ENCODE measurements at regions not wholly inside any gene's neighbourhood (a gene's known extent, or its start where the extent isn't known, plus 50 kb on each side); places are given as distances from the start of the nearest gene placed in this dataset.

DNA sequence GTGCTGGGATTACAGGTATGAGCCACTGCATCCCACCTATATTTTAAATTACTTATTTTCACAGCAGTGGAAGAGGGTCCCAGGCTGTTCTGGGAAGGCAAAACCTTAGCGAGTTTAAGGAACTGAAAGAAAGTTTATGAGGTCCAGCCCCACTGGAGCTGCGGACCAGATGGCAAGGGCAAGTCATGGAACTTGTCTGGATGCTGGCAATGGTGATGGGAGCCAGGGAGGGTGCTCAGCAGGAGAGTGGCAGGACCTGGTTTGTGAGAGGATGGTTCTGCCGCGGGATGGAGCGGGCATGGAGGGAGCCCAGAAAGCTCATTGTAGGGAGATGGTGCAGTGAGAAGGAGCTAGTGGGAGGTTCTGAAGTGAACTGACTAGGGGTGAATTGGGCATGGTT, 50.6 kb upstream of the SLC45A1 start:
- no peak for DNase-seq (ENCODE audit: low read depth)

DNA sequence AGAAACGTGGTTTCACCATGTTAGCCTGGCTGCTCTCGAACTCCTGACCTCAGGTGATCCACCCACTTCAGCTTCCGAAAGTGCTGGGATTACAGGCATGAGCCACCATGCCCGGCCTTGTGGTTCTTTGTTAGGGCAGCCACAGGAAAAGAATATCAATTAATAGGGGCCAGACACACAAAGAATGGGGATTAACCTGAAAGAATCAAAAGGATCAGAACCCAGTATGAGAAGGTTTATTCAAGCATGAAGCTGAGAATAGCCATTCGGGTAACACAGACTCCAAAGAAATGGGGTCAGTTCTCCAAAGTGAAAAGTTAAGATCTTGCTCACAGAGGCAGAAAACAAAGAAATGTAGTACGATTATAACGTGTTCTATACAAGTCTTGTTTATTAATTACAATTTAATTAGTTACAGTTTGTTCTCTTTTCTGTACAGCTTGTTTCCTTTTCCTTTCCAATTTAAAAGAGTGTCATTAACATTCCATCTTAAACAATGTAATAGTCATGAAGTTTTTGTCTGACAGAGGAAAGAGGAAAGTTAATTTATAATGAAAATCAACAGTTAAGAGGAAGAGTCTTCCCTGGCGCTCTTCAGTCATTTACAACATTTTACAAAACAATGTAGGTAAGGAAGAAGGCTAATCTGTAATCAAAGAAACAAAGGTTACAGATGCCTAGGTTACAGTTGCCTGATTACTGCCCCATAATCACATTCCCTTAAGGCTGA, 51.3 kb upstream of the SLC45A1 start:
- DNase-seq (ENCODE audit: low read depth): no peak

DNA sequence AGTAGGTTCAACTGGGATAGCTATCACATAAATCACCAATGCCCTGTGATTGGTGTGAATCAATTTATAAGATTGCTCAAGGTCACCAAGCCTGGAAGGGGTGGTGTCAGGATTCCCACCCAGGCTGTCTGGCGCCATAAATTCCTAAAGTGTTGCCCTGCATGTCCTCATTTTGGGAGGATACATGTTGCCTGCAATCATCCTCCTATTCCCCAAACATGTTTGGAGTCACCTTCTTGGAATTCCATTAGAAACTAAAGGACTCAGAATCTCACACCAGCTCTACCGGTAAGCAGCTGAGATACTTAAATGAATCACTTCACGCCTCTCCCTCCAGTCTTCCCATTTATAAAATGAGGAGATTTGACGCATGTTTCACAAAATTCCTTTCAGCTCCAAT, 54.1 kb upstream of the SLC45A1 start:
- no peak for DNase-seq (ENCODE audit: low read depth)

DNA sequence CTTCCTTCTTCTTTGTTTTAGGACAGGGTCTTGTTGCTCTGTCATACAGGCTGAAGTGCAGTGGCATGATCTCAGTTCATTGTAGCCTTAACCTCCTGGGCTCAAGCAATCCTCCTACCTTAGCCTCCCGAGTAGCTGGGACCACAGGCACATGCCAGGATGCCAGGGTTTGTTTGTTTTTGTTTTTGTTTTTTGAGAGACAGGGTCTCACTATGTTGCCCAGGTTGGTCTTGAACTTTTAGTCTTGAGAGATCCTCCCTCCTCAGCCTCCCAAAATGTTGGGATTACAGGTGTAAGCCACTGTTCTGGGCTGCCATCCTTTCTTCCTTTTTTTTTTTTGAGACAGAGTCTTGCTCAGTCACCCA, 56.5 kb upstream of the SLC45A1 start:
- no peak for DNase-seq (ENCODE audit: low read depth)

DNA sequence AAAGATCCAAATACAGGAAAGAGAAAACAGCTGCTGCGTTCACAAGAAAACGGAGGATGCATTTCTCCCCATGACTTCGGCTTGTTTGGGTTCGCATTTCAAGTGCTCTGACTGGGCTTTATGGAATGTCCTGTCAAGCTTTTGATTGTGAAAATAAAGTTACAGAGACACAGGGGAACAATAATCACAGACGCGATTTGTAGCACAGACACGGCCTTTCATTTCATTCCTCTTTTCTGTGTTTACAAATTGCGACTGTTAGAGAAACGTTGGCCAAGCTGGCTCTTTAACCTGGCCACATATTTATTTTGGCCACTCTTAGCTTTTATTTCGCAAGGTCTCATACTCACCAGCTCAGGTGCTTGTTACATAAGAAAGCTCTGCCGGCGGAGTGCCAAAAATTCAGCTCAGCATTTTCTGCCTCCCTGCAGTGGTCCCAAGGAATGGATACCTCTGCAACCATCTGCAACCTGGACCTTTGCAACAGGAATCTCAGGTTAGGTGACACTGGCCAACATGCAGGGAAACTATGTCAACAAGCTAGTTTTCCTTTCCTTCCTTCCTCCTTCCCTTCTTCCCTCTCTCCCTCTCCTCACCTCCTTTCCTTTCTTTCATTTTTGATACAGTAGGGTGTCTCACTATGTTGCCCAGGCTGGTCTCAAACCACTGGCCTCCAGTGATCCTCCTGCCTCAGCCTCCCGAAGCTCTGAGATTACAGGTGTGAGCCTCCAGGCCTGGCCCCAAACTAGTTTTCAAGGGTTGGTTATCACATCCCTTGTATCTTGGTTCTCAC, 58.2 kb upstream of the SLC45A1 start:
- DNase-seq (ENCODE audit: low read depth): peak; percentile 81

DNA sequence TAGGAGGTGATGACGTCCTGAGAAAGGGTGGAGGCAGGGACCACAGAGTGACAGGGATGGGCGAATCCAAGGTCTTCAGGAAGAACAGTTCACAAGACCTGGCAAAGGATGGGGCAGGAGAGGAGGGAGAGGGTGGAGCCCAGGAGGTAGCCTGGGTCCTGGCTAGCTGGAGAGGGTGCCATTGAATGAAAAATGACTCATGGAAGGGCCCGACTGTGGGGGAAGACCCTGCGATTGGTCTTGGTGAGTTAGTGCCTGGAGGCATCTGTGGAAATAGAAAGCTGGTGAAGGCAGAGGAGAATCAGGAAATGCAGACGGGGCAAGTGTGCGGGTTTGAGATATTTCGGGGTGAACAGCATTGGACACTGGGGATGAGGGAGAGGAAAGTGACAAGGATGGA, 60.3 kb upstream of the SLC45A1 start:
- no peak for DNase-seq (ENCODE audit: low read depth)

DNA sequence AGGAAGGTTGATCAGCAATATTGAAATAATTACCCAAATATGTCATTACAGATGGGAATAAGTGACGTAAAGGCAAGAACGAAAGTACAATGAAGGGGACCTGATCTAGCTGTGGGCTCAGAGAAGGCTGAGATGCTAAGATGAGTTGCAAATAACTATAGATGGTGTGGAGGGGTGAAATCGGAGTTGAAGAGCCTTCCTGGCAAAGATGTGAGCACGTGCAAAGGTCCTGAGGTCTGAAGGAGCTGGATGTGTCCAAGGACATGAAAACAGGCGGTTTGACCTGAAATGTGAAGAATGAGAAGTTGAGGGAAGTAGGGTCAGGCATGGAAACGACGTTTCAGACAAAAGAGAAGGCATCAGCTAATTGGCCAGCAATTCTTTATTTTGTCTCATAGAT, 61.6 kb upstream of the SLC45A1 start:
- no peak for DNase-seq (ENCODE audit: low read depth)

DNA sequence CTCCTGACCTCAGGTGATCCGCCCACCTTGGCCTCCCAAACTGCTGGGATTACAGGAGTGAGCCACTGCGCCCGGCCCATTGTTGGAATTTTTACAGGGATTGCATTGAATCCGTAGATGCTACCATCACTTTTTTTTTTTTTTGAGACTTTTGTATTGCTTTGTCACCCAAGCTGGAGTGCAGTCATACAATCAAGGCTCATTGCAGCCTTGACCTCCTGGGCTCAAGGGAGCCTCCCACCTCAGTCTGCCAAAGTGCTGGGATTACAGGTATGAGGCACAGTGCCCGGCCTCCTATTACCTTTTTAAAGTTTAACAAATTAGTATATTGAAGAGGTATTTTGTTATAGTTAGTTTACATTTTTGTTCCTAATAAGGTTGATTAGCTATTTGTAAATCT, 62.2 kb upstream of the SLC45A1 start:
- DNase-seq (ENCODE audit: low read depth): no peak

DNA sequence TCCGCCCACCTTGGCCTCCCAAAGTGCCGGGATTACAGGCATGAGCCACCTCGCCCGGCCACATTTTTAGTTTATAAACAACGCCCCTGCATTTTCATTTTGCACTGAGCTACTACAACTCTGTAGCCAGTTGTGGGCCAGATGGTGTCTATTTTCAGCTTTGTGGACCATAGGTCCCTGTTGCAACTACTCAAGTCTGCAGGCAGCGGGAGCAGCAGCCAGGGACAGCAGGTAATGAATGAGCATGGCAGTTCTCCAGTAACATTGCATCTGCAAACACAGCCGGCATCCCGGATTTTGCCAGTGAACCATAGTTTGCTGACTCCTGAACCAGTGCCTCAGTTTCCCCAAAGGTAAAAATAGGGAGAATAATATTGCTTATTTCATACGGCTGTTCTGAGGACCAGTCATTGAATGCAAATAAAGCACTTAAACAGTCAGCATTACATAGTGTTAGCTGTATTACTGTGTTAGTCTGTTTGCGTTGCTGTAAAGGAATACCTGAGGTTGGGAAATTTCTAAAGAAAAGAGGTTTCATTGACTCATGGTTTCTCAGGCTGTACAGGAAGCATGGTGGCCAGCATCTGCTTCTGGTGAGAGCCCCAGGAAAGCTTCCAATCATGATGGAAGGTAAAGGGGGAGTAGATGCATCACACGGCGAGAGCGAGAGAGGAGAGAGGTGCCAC, 65.5 kb upstream of the SLC45A1 start:
- DNase-seq (ENCODE audit: low read depth): no peak

DNA sequence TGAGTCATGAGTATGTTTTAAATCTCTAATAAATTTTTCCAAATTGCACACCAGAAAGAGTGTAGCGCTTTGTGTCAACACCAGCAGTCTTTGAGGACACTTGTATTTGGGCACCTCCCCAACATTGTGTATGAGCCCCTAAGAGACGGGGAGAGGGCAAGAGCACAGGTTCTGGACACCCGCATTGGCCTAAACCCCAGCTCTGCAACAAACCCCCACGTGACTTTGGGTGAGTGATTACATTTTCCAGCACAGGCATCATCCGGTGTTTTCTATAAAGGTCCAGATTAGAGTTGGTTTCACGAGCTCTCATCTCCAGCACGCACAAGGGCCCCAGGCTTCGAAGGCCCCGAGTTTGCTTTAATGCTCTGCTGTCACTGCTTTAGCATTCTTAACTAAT, 66.3 kb upstream of the SLC45A1 start:
- DNase-seq (ENCODE audit: low read depth): no peak

DNA sequence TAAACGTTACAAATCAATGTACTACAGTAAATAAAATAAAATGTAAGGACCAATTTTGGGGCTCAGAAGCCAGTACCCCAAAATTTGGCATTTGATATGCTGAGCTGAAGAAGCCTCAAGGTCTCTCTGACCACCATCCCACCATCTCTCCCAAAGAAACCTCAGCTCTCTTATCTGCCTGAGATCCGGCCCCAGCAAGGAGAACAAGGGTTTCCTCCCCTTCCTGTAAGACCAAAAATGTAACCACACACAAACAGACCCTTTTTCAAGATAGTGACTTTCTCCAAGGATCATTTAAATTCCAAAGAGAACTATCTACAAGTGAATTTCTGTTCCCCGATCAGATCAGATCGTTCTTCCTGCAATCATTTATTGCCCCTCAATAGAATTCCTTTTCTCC, 68.1 kb upstream of the SLC45A1 start:
- DNase-seq (ENCODE audit: low read depth): no peak

DNA sequence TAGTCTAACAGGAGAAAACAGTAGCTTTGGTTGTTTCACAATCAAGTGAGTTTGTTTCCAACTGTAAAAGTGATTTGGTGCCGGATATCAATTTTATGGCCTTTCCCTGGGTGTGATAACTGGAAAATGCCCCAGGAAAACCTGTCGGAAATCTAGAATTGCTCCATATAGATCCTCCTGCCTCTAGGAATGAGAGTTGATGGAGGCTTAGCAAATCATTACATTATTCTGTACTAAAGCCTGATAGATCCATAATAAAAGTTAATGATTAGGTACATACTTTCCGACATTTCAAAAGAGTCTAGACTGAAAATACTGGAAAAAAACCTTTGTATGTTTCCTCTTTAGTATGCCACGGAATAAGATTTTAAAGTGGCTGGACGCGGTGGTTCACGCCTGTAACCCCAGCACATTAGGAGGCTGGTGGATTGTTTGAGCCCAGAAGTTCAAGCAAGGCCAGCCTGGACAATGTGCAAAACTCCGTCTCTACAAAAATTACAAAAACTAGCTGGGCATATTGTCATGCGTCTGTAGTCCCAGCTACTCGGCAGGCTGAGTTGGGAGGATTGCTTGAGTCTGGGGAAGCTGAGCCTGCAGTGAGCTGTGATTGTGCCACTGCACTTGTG, 70.0 kb upstream of the SLC45A1 start:
- DNase-seq (ENCODE audit: low read depth): no peak

DNA sequence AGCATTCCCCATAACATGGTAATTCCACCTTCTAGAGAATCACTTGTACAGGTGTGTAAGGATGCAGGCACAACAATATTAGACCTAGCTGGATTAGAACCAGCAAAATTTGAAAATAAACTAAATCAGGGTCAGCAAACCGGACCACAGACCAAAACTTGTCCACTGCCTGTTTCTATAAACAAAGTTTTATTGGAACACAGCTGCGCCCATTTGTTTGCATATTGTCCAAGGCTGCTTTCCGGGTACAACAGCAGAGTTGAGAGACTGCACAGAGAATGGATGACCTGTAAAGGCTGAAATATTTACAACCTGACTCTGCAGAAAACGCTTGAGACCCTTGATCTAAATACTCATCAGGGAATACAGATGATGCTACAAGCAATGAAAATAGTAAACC, 73.6 kb upstream of the SLC45A1 start:
- no peak for DNase-seq (ENCODE audit: low read depth)

DNA sequence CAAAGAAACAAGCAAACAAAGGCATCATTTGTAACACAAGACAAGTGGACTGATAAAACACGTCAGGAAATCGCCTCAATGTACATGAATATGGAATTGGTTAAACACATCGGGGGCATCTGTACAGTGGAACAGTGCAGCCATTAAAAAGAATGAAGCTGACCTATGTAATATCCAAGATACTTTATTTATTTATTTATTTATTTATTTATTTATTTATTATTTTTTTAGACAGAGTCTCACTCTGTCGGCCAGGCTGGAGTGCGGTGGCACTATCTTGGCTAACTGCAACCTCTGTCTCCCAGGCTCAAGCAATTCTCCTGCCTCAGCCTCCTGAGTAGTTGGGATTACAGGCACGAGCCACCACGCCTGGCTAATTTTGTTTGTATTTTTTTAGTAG, 75.4 kb upstream of the SLC45A1 start:
- no peak for DNase-seq (ENCODE audit: low read depth)

DNA sequence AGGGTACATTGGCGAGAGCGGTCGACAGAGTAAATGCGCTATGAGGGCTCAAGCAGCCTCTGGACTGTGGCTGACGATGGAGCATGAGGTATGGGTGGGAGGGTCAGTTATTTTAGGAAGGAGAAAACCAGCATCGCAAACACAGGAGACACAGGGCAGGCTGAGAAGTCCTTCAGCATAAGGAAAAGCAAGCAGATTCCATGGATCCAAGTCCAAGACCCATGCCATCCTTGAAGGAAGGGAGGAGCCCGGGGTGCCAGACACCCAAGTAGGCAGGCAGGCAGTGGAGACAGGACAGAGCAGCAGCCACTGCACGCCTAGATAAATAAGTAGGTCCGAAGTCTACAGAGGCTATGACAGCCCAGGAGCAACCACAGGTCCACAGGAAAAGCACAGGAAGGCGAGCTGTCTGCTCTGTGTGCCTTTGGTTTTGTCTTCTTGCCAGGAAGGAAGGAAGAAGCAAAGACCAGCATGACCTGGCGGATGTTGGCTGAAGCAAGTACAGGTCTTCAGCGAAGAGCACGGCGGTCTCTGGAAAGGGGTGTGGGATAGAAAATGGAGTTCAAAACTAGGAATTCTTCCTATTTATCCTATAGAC, 76.4 kb upstream of the SLC45A1 start:
- no peak for DNase-seq (ENCODE audit: low read depth)

DNA sequence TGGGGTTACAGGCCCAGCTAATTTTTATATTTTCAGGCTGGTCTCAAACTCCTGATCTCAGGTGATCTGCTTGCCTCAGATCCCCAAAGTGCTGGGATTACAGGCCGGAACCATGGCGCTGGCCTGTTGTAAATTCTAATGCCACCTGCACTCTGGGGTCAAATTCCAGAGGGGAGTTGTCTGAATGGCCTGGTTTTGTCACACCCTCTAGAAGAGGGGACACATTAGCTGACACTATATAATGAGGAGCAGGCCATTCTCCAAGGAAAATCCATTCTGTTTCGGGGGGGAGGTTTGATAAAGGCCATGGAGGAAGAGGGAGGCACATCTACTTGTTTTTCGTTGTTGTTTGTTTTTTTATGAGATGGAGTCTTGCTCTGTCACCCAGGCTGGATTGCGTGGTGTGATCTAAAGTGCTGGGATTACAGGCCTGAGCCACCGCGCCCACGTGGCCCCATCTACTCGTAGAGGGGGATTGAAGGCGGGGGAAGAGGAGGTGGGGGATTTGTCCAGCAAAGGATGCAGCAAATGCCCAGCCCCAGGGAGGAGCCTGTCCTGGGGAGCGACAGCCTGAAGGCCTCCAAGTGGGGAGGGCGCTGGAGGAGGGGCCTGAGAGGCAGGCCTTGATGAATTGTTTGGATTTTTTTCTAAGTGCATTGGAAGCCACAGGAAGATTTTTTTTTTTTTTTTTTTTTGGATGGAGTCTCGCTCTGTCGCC, 78.4 kb upstream of the SLC45A1 start:
- no peak for DNase-seq (ENCODE audit: low read depth)

DNA sequence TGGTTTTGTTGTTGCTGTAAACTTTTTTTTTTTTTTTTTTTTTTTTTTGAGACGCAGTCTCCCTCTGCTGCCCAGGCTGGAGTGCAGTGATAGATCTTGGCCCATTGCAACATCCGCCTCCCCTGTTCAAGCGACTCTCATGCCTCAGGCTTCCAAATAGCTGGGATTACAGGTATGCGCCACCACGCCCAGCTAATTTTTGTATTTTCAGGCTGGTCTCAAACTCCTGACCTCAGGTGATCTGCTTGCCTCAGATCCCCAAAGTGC, 78.9 kb upstream of the SLC45A1 start:
- peak; percentile 65 for DNase-seq (ENCODE audit: low read depth)

DNA sequence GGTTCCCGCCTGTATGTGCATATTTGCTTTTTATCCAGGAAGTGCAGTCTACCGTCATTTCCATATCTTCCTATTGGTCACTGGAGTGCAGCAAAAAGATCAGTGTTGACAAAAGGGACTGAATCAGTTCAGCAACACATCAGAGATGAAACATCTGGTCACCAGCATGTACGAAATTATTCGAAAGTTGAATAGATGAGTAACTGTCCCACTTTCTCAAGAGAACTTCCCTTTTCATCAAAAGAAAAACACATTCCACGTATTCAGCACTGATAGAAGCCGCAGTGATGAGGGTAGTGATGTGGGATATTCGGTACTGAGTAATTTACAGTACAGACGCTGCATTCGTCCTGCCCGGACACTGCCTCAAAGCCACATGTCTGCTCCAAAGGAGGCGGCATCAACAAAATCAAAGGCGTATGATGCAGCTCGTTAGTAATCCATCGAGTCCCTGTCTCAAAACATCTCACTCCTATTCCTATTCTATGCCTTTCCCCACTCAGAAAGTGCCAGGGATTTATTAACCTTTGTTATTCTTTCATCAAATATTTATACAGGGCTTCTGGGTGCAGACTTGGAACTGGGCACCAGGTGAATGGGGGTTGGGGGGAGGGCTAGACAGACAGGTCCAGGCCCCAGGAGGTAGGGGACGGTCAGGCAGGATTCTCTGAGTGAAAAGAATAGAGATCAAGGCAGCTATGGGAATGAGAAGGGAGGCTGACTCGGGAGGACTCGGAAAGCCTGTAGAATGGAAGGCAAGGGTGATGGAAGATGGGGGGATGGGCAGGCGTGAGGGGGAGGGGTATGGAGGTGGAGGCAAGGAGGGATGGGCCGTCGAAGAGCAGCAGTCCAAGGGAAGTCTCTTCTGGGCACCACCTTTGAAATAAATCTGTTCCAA, 79.5 kb upstream of the SLC45A1 start:
- DNase-seq (ENCODE audit: low read depth): peak; percentile 70

DNA sequence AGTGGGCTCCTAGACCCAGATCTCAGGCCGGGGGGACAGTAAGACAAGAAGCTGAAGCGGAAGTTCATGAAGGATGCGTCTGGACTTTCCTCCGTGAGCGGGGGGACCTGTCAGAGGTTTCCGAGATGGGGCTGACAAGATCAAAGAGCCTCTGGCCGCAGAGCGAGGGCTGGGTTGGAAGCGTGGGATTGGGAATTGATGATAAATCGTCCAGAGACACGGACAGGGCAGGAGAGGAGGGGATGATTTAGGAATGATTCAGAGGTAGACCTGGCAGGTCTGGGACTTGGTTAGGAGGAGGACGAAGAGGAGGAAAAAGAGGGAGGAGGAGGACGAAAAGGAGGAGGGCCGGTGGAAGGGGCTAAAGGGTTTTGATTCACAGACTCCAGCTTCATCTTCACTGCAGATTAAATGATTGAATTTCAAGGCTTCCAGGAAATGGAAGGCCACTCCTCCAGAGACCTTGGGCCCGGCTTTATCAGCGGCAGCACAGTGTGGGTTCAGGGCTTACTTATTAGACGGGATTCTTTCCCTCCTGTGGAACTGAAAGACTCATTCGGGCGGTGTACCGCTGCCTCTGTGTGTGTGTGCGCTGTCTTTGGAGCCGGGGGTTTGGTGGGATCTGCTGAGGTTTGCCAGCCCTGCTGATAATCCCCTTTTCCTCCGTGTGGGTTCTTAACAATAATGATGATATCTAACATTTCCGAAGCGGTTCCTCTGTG, 85.7 kb upstream of the SLC45A1 start:
- DNase-seq (ENCODE audit: low read depth): no peak

DNA sequence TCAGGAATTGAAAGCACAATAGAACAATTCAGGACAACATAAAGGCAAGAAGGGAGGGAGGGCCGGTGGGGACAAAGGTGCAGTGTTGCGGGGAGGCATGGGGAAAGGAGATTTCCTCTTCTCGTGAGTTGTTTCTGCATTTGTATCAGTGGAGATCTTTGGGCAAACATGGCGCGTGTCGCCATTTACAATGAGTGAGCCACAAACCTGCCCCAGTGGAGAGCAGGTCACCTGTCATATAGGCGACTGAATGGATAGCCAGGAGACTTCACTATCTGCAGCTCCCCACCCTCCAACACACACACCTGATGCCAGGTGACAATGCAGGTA, 87.7 kb upstream of the SLC45A1 start:
- no peak for DNase-seq (ENCODE audit: low read depth)
